GM19324 (cell line): ENCODE measurements at regions not wholly inside any gene's neighbourhood (a gene's known extent, or its start where the extent isn't known, plus 50 kb on each side); places are given as distances from the start of the nearest gene placed in this dataset.

Experiments used
- ATAC-seq: cut with Tn5 transposase; IDR thresholded peaks from one replicate; pipeline ENCODE4 v1.9.1; 2021; ENCODE audit warnings: mild to moderate bottlenecking, moderate library complexity; ENCODE audit not compliant: unreplicated experiment, low FRiP score

DNA sequence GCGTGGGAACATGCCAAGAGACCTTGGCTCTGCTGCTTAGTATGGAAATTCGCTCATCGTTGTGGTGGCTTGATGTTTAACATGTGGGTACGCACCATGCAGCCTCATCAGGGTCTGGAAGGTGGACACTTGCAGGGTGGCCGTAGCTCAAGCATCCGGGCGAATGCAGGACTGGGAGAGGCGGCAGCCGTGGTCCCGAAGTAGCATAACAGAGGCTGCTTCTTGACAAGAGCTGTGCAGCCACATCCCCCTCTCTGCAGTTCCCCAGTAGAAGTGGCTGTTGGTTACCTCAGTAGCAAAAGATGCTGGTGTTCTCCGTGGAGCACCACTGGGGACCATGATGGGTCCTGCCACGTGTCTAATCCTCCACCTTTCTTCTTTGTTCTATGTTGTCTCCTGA, 195.0 kb downstream of the THBS2 start:
- ATAC-seq = no peak

DNA sequence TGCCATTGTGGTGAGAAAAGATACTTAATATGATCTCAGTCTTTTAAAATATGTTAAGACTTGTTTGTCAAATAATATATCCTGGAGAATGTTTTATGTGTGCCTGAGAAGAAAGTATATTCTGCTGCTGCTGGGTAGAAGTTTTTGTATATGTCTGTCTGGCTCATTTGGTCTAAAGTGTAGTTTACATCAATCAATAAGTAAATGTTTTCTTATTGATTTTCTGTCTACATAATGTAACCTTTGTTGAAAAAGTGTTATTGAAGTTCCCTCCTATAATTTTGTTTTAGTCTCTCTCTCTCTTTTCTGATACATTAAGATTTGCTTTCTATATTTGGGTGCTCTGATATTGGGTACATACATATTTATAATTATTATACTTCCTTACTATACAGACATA, 201.2 kb downstream of the THBS2 start:
- ATAC-seq = no peak

DNA sequence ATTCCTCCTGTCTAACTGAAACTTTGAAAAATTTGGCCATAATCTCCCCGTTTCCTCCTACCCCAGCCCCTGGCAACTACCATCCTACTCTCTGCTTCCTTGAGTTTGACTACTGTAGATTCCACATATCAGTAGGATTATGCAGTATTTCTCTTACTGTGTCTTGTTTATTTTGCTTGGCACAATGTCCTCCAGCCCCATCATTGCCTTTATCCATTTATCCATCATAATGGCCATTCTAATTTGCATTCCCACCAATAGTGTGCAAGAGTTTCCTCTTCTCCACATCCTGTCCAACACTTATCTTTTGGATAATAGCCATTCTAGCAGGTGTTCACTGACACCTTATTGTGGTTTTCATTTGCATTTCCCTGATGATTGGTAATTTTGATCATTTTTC, 202.3 kb downstream of the THBS2 start:
- ATAC-seq = no peak

- no peak for ATAC-seq
These were observed 204.8 kb downstream of the THBS2 start for GRCh38 chr6:169048865-169049205.

- no peak for ATAC-seq
These were observed 205.3 kb downstream of the THBS2 start for GRCh38 chr6:169048185-169048864.

DNA sequence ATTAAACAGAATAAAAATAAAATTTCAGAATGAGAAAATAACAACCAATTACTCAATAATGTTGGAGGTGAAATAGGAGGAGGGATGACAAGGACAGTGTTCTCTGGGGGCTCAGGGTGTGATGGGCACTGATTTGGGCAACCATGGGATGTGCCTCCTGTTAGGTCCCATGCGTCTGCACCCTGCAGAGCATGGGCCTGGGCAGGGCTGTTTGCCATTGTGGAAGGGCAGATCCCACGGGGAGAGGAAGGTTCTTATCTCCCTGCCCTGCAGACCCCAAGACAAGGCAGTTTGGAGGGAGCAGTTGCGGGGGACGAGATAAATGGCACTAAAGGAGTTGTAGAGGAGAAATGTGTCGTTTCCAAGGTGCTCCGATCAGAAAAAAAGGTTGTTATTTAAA, 206.3 kb downstream of the THBS2 start:
- ATAC-seq = no peak

DNA sequence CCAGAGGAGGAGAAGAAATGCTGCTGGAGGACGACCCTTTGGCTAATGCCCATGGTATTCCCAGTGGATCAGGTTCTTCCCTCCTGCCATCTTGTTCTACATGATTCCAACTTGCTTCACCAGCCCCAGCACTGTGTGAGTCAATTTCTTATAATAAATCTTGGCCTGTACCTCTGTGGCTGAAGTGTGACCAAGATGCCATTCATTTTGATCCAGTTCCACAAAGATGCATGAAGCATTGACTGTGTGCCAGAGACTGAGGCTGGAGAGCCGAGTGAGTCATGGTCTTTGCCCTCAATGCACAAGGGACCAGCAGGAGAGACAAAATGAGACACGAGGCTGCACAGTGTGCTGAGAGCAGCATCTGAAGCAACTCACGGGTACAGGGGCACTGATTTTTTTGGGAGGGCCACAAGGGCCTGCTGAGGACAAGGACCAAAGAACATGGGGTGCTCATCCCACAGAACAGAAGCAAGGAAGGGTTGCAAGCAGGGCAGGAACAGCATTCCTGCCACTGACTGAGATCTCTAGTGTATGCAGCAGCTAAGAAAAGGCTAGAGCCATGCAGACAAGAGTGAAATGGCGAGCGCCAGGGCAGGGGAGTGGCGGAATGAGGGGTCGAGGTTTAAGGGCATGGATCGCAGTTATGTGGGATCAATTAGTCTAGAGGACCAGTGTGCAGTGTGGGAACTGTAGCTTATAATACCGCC, 207.0 kb downstream of the THBS2 start:
- no peak for ATAC-seq

GRCh38 chr6:169046021-169046420, 207.6 kb downstream of the THBS2 start:
- ATAC-seq = no peak

DNA sequence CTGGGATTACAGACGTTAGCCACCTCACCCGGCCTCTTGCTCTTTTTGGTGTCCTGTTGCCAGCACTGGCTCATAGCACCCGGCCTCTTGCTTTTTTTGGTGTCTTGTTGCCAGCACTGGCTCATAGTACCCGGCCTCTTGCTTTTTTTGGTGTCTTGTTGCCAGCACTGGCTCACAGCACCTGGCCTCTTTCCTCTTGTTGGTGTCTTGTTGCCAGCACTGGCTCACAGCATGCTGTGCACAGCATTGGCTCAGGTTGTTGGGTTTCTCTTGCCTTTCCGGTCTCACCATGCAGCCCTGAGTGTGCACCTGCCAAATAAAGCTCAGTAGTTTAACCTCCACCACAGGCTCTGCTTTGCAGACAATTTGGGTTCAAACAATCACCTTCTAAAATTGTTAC, 208.2 kb downstream of the THBS2 start:
- ATAC-seq = no peak

DNA sequence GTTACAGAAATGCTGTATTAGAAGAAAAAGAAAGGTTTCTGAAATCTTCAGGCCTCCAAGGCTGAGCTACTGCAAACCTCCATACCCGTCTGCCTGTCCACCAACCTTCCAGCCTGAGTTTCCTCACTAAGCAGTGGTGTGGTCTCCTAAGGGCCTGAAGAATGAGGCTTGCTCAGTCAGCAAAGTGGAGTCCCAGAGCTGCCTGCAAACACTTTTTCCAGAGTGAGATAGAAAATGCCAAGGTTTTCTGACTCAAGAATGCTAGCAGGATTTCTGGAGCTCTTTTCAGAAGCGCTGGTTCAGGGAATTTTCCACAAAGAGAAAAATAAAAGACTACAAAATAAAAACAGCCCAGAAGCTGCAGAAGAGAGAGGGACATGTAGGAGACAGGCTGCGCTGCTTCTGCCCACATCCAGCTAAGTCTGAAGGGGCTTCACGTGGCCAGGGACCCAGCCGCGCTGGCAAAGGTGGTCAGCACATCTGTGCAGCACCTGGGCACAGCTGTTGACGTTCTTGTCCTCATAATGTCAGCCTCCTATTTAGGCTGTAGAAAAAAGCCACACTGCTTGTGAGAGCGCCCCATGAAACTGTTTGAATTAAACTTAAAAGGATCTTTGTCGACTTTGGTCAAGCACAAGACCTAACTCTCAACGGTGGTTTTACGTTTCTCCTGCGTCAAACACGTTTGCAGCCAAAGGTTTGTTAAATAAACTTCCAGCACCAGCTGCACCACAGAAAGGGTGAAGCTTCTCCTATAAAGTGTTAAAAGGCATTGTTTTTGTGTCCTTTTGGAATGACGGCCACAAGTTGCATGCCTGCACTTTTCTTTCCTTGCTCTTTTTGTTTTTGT, 209.0 kb downstream of the THBS2 start:
- ATAC-seq = no peak

- ATAC-seq = no peak
These were observed 211.6 kb downstream of the THBS2 start for GRCh38 chr6:169042061-169042460.

DNA sequence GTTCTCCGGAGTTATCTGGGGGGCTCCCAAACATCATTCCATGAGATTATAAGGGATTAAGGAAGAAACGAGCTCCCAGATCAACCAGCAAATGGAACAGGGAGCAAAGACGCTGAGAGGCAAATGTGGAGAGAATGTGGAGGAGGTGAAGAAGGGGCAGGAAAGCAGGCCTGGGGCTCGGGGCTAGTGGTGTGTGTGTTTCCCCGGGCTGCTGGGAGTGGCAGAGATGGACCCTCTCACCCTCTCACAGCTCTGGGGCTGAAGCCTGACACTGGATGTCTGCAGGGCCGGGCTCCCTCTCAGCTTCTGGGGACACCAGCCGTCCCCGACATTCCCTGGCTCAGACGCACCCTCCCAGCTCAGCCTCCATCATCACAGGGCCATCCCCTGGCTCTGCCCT, 212.6 kb downstream of the THBS2 start:
- no peak for ATAC-seq

DNA sequence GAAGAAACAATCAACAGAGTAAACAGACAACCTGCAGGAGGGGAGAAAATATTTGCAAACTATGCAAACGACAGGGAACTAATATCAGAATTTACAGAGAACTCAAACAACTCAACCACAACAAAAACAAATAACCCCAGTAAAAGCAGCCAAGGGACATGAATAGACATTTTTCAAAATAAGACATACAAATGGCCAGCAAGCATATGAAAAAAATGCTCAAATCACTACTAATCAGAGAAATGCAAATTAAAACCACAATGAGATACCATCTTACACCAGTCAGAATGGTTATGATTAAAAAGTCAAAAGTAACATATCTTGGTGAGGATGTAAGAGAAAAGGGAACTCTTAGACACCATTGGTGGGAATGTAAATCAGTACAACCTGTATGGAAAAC, 215.0 kb downstream of the THBS2 start:
- ATAC-seq = no peak

- no peak for ATAC-seq
These were observed 218.0 kb downstream of the THBS2 start for GRCh38 chr6:169035385-169036240.

DNA sequence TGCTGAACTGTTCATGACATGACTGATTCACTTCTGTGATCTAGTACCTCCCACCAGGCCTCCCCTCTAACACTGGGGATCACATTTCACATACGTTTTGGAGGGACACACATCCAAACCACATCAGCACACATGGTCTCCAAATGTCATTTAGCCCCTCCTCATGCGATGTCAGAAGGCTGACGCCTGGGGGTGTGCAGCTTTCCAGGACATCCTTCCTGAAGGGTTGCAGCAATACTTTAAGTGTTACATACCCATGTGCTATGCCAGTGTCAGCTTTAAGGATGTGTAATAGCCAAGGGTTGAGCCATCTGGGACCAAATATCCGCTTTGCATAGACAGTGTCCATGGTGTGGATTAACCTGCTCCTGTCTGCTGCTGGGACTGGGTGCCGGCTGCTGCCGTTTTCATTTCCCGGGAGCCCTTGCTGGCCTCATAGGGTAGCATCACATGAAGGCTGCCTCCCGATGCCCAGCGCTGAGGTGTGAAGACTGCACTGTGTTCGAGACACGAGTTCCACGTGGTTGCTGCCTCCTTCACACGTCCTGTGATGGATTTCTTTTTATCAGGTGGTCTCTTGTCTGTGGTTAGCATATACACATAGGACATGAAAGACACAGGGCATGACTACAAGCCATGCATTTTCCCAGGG, 219.0 kb downstream of the THBS2 start:
- no peak for ATAC-seq

DNA sequence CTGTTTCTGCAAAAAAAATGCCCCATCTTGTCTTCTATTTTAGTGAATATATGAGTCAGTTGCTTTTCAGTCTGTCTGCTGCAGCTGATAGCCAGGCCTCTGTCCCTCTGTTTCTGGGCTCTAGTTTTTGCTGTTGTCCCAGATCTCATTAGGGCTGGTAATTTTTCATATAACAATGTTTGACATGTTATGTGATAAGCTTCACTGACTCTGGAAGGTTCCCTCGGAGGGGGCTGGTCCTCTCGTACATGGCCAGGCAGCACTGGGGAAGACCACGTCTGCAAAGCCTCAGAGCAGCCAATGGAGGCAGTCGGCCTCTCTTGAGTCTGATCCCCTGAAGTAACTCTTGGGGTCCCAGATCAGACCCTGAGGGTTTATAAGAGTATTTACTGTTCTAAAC, 223.8 kb downstream of the THBS2 start:
- ATAC-seq = no peak

- no peak for ATAC-seq
These were observed 225.3 kb downstream of the THBS2 start for GRCh38 chr6:169028343-169028742.

GRCh38 chr6:169026175-169026574, 227.5 kb downstream of the THBS2 start:
- no peak for ATAC-seq

DNA sequence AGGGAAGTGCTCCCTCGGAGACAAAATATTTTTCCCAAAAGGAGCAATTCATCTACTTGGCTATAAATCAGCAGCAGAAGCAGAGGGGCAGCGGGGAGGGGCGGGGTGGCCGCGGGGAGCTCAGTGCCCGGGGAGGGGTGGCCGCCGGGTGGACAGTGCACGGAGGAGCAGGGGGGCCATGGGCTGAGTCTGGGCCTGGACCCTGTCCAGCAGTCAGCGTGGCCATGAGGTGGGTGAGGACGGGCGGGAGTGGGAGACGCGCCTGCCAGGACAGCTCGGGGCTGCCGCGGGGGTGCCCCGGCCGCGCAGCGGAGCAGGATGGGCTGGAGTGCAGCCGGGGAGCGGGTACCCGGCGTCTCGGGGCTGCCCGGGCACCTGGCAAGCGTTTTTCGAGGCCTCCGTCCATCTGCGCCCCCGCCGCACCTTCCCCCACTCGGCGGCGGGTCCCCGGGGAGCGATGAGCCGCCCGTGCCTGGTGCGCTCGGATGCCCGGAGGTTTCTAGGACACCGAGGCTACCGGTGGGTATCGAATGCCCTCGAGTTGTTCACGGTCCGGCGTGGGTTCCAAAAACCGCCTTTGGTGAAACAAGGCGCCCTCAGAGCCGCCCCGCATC, 229.5 kb downstream of the THBS2 start:
- no peak for ATAC-seq
